ENCODE measurements at regions not wholly inside any gene's neighbourhood (a gene's known extent, or its start where the extent isn't known, plus 50 kb on each side); places are given as distances from the start of the nearest gene placed in this dataset.

DNA sequence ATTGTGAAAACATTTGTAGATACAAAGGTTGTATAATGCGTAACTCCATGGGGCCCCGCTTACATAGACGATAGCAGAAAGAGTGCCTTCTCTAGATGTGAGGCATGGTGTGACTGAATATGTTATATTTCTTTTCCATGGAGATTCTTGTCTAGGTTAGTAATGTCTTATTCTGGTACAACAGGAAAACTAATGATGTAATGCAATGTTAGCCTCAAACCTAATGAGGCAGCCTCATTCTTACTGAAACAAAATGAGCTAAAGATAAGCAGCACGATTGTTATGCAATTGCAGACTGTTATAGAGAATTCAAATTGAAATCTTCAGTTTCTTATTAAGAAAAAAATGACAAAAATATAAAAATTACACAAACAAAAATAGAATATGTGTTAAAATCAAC, 171.1 kb upstream of the ANKRD50 start (continued):
- TF ChIP-seq CHD7 (IDR thresholded peaks at IDR 0.05; ENCODE audit: insufficient replicate concordance, low read length) = no peak
- TF ChIP-seq CHD1 (IDR thresholded peaks at IDR 0.05; ENCODE audit: low read depth, low read length) = no peak

Data from H1 (cell line).